Adrenal gland (tissue), 5 donors: ENCODE measurements at regions not wholly inside any gene's neighbourhood (a gene's known extent, or its start where the extent isn't known, plus 50 kb on each side); places are given as distances from the start of the nearest gene placed in this dataset.

ENCODE experiments used
- POLR2A ChIP-seq, 2 donors: fragments of 450-650 bp; IDR thresholded peaks; one replicate each; pipeline ENCODE4 v1.6.1; 2017; ENCODE audit warnings: antibody characterized with exemption in 2 of 2, mild to moderate bottlenecking in 2 of 2, moderate library complexity in 1 of 2
- TF ChIP-seq, protein P1 (sequence below), 6 experiments: fragments of 450-650 bp in 4 of 6; fragments of 200-600 bp in 2 of 6; sonication (generic) in 1 of 6; IDR thresholded peaks; 1 replicate in 5 of 6; 2 replicates in 1 of 6; pipeline versions ENCODE4 v1.5.1 to v1.8.0; 2016 to 2021; ENCODE audit warnings: antibody characterized with exemption in 6 of 6, mild to moderate bottlenecking in 2 of 6, moderate library complexity in 1 of 6
- donor health status: DM: no; HTN: no; CAD: no.

DNA sequence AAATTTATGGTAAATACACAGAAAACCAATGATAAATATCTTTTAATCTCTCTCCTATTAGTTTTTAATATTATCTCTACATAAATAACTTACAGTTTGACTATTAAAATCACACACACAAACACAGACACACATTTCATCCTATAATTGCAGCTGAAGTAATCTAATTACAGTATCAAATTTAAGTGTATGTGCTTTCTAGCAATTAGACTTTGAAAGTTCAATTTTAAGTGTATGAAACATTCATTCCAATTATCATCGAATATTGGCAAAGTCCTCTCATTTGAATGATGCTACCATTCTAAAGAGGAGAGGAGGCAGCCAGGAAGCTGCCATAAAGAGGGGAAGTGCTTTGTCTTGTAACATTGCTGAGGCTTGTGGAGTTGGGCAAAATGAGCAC is 221.2 kb upstream of the PABPC4L start:
- TF ChIP-seq, protein P1, sequence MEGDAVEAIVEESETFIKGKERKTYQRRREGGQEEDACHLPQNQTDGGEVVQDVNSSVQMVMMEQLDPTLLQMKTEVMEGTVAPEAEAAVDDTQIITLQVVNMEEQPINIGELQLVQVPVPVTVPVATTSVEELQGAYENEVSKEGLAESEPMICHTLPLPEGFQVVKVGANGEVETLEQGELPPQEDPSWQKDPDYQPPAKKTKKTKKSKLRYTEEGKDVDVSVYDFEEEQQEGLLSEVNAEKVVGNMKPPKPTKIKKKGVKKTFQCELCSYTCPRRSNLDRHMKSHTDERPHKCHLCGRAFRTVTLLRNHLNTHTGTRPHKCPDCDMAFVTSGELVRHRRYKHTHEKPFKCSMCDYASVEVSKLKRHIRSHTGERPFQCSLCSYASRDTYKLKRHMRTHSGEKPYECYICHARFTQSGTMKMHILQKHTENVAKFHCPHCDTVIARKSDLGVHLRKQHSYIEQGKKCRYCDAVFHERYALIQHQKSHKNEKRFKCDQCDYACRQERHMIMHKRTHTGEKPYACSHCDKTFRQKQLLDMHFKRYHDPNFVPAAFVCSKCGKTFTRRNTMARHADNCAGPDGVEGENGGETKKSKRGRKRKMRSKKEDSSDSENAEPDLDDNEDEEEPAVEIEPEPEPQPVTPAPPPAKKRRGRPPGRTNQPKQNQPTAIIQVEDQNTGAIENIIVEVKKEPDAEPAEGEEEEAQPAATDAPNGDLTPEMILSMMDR (IDR thresholded peaks at IDR 0.05), result no peak
- TF ChIP-seq POLR2A (IDR thresholded peaks at IDR 0.05), result no peak
